Esophagus muscularis mucosa (tissue), 3 donors: ENCODE measurements at regions not wholly inside any gene's neighbourhood (a gene's known extent, or its start where the extent isn't known, plus 50 kb on each side); places are given as distances from the start of the nearest gene placed in this dataset.
"Not testable (repeated sequence)": the region's sequence is repeated elsewhere in the genome, so short reads cannot be mapped to it uniquely, and the experiment has no call there.

Source experiments
- CTCF ChIP-seq, 3 experiments: fragments of 200-600 bp in 2 of 3; fragments of 450-650 bp in 1 of 3; sonication (generic) in 2 of 3; IDR thresholded peaks; one replicate each; pipeline ENCODE4 v1.5.1; 2017 to 2019; ENCODE audit warnings: antibody characterized with exemption in 3 of 3, mild to moderate bottlenecking in 2 of 3, moderate library complexity in 1 of 3
- POLR2AphosphoS5 ChIP-seq, 2 donors: sonication (generic); formaldehyde crosslinking; IDR thresholded peaks; one replicate each; pipeline ENCODE4 v1.6.1; 2017; ENCODE audit warnings: antibody characterized with exemption in 2 of 2

- not testable (repeated sequence) for TF ChIP-seq POLR2AphosphoS5, CTCF (IDR thresholded peaks at IDR 0.05)
These were observed 223.5 kb downstream of the MAF start for GRCh38 chr16:79377082-79377481.
